Cardiac septum (tissue), 1 donor: ENCODE measurements at regions not wholly inside any gene's neighbourhood (a gene's known extent, or its start where the extent isn't known, plus 50 kb on each side); places are given as distances from the start of the nearest gene placed in this dataset.

ENCODE experiments used
- DNase-seq: peaks from one replicate; pipeline ENCODE4 v3.0.0-alpha.2; 2020; ENCODE audit warnings: low spot score
- intact Hi-C: fragments of 100-400 bp; cut with DNase I; formaldehyde crosslinking; loops from one replicate; pipeline ENCODE4 v1.14.0; 2022
- donor health status: DM: no; HTN: no; CAD: no.

DNA sequence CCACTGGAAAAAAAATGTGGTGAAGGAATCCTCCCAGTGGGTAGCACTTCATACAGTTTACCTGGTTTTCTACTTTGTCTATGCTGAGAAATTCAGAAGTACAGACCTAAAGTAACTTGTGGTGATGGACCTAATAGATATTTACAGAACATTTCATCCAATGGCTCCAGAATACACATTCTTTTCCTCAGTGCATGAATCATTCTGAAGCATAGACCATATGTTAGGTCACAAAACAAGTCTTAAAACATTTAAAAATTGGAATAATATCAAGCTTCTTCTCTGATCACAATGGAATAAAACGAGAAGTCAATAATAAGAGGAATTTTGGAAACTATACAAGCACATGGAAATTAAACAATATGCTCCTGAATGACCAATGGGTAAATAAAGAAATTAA lies 450.1 kb upstream of the INTU start:
- intact Hi-C loops: no loop called here
- no peak for DNase-seq

DNA sequence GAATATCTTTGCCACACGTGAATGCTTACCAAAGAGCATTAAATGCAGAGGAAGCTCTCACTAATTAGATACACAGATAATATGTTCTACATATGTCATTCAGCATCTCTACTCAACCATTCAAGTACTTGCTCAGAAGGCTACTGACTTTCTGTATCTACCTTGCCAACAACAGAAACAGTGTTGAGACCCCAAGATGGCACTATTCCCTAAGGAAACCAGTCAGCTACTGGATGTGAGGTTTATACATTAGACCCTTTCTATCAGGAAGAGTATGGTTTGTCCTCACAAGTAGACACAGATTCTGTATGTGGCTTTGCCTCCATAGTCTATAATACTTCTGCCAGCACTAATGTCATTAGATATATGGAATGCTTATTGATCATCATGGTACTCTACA lies 443.9 kb upstream of the INTU start:
- intact Hi-C loops: no loop called here
- no peak for DNase-seq

- intact Hi-C loops: no loop called here
- DNase-seq: no peak
Observed at GRCh38 chr4:127194281-127194680, 438.5 kb upstream of the INTU start.

GRCh38 chr4:127196655-127197352 lies 436.0 kb upstream of the INTU start:
- no peak for DNase-seq
- intact Hi-C loops: no loop called here

DNA sequence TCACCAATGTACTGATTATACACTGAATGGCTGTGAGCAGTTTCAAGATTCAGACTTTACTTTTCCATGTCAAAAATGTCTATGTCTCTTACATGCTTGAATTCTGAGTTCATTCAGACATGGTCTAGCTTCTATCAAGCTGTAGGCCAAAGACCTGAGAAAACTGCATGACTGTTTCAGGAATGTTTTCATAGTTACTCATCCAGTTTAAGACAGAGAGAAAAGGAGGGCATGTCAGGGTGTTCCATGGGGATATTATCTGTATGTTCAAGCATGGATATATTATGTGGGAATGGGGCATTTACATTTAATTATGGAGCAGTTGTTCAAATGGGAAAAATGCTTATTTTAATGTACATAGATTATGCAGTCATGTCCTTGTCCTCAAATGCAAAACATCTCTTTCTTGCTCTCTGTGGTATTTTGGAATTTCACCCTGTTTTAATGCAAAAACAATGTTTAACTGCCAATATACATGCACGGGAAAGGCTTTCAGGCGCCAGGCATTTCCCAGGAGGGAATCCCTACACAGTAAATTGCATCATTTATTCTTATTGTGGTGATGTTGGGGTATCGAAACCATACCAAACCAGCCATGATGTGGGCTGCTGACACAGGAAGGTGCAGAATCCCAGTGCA lies 429.1 kb upstream of the INTU start:
- DNase-seq: no peak
- intact Hi-C loops: no loop called here

DNA sequence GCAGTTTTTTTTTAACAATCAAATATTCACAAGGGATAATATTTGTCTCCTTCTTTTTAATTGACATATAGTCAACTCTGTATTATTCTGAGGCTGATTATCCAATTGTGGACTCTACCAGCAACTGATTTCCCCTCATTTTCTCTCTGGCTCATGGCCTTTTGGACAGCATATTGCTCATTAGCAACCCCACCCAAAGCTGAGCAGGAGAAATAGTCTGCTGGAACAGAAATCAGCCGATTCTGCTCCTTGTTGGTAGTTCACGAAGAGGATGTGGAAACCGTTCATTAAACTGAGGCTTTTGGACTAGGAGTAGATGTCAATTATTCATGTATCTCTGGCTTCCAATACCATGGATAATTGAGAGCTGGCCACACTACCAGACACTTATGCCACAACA lies 428.4 kb upstream of the INTU start:
- no peak for DNase-seq
- intact Hi-C loops: no loop called here

GRCh38 chr4:127209580-127210095 lies 423.1 kb upstream of the INTU start:
- intact Hi-C loops: loop anchor here (10.0 kb wide), 1 partner anchor 95 kb away; no protein-coding TSS in a partner anchor

DNA sequence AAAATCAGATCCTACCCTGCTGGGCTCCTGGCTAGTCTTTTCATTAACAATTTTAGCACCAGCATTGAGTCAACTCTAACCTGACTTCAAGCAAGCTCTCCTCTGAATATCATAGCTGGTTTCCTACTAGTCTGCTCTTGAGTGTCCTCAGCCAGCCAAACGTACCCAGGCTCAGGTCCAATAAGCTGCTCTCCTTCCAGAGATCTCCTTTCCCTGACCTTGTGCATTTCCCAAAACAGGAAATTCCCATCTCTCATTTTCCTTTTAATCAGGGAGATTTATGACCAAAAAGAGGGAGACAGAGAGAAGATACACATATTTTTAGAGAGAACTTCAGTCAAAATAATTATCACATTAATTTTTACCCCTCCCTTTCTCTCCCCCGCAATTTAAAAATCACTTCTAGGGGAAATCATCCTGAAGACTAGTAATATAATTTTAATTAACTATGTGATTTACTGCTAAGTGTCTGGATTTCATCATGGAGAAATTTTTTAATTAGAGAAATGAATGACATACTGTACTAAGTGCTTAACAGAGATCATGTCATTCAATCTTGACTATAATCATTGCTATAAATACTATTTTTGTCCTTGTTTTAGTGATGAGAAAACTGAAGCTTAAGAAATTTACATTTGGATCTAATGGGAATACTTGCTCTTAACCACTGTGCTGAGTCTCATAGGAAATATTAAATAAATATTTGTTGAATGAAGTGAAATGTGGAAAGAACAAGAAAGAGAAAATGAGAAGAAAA lies 421.7 kb upstream of the INTU start:
- no peak for DNase-seq
- intact Hi-C loops: loop anchor here (10.0 kb wide), 1 partner anchor 94 kb away; no protein-coding TSS in a partner anchor

More at GRCh38 chr4:127209580-127210095, 423.1 kb upstream of the INTU start:
- no peak for DNase-seq

DNA sequence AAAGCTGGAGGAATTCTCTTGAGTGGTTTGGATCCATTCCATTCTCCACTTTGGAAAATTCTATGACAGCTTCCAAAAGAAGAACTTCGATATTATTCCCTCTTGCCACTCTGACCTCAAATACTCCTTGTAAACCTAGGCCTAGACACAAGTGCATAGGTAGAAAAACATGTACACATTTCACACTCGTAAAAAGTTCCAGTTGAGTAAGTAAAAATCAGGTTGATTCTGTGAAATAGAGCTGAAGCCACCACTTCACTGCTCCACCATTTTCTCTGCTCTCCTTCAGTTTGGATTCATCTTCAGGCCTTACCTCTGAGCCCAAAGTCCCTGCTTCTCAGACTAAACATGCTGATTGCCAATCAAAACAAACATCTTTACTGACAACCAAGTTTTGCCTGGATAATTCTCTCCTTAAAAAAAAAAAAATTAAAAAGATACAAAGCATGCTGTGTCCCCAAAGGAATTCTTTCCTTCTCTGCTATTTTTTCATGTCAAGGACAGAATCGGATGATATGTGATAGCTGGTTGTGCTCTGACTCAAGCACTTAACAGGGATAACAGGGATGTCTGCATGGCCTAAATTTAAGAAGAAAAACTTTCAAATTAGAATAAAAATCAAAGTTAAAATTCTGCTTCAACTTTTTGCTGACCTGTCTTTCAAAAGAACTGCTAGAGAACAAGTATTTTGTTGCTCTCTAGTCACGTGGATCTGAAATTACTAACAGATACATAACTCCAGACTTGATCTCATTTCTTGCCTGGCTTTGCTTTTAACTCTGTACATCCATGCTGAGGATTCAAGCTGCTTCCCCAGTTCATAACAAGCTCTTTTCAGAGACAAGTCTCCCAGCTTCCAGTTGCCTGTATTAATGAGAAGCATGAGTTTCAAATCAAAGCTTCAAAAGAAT lies 420.9 kb upstream of the INTU start:
- intact Hi-C loops: loop anchor here (10.0 kb wide), 1 partner anchor 93 kb away; no protein-coding TSS in a partner anchor
- no peak for DNase-seq

GRCh38 chr4:127212701-127213100 lies 420.1 kb upstream of the INTU start:
- intact Hi-C loops: loop anchor here (10.0 kb wide), 1 partner anchor 92 kb away; no protein-coding TSS in a partner anchor
- no peak for DNase-seq

DNA sequence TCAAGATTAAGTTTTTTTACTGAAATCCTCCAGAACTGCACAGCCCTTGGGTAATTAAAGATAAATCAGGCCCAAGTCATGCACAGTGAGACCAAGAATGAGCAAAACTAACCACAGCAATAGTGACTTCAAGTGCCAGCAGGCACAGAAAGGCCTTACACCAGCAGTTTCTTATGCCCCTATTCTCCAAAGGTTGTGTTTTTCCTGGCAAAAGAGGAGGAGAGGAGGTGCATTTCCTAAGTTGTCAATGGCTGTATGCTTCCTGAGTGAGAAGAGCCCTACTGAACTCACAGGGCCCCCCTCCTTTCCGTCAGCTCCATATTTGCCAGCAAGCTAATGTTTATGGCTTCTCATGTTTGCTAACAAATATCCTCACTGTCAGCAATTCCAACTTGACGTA lies 418.7 kb upstream of the INTU start:
- intact Hi-C loops: loop anchor here (10.0 kb wide), 1 partner anchor 91 kb away; no protein-coding TSS in a partner anchor
- no peak for DNase-seq

DNA sequence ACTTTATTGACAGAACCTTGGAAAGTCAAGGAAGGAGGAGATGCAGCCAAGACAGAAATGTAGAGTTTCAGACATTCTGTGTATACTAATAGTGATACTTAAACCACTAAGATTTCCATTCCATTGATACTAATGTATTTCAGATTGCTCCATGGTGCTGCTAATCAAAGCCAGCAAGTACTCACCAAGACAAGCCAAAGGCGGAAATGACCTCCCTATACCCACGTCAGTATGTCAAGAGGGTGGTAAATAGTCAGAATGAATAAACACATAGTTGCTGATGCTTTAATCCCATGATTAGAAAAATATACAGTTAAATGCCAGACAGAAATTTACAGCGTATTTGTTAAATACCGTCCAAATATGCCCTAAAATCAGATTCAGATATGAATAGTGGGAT lies 417.8 kb upstream of the INTU start:
- no peak for DNase-seq
- intact Hi-C loops: loop anchor here (10.0 kb wide), 1 partner anchor 90 kb away; no protein-coding TSS in a partner anchor

GRCh38 chr4:127217586-127218229 lies 415.0 kb upstream of the INTU start:
- intact Hi-C loops: loop anchor here (10.0 kb wide), 1 partner anchor 87 kb away; no protein-coding TSS in a partner anchor
- DNase-seq: no peak

GRCh38 chr4:127219232-127219631 lies 413.5 kb upstream of the INTU start:
- intact Hi-C loops: loop anchor here (10.0 kb wide), 1 partner anchor 86 kb away; no protein-coding TSS in a partner anchor
- no peak for DNase-seq

- intact Hi-C loops: no loop called here
- no peak for DNase-seq
Observed at GRCh38 chr4:127224556-127224955, 408.2 kb upstream of the INTU start.

GRCh38 chr4:127229855-127230608 lies 402.7 kb upstream of the INTU start:
- intact Hi-C loops: no loop called here
- no peak for DNase-seq

DNA sequence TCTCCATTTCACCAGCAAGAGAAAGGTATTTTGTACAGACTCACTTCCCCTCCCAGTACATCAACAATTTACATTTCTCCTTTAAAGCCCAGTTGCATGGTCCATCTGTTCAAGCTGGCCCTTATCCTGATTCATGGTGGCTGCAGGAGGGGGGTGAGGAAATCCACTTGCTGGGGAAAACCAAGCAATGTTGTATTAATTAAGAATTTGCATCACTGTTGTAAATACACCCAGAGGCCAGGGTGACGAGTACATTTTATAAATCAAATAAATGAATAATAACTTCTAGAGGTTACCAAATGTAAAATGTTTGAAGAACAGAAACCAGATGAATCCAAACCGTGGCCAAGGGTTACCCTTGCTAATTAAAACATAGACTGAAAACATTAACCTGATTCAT lies 395.9 kb upstream of the INTU start:
- intact Hi-C loops: no loop called here
- DNase-seq: no peak

DNA sequence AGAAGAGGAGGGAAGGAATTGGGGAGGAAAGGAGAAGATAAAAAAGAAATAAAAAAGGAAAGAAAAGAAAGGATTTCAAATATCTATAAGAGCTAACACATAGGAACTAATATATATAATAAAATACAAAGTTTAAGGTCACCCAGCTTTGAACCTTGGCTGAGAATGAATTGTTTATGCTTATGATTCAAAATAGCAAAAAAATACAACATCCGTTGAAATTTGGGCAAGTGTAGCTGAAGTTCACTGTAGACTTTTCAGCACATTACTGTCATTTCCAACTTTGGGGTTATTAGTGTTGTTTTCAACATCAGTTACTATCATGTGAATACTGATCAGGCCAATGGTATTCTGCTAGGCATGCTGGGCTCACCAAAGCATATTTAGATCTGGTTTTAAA lies 395.2 kb upstream of the INTU start:
- intact Hi-C loops: no loop called here
- DNase-seq: no peak
